Tibial nerve (tissue), 3 donors: ENCODE measurements at regions not wholly inside any gene's neighbourhood (a gene's known extent, or its start where the extent isn't known, plus 50 kb on each side); places are given as distances from the start of the nearest gene placed in this dataset.

Experiments used
- POLR2A ChIP-seq, 2 donors: fragments of 450-650 bp; IDR thresholded peaks; one replicate each; pipeline ENCODE4 v1.6.1; 2017; ENCODE audit warnings: antibody characterized with exemption in 2 of 2, mild to moderate bottlenecking in 2 of 2, moderate library complexity in 2 of 2
- TF ChIP-seq, protein P1 (sequence below), 5 experiments: fragments of 200-600 bp in 3 of 5; fragments of 450-650 bp in 2 of 5; sonication (generic) in 3 of 5; IDR thresholded peaks; one replicate each; pipeline ENCODE4 v1.5.1; 2016 to 2019; ENCODE audit warnings: antibody characterized with exemption in 5 of 5, mild to moderate bottlenecking in 3 of 5, moderate library complexity in 2 of 5

DNA sequence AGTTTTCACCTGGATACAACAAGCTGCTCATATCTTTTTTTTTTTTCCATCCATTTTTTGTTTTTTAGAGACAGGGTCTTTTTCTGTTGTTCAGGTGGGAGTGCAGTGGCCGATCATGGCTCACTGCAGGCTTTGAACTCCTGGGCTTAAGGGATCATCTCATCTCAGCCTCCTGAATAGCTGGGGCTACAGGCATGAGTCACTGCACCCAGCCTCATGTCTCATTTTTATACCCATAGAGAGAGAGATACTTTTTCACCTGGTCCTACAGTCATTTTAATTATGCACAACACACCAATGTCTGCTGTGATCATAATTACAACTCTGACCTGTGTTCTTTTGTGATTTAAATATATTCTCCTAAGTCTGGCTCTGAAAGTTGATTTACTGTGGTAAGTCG lies 84.4 kb downstream of the KIF4B start:
- TF ChIP-seq, protein P1, sequence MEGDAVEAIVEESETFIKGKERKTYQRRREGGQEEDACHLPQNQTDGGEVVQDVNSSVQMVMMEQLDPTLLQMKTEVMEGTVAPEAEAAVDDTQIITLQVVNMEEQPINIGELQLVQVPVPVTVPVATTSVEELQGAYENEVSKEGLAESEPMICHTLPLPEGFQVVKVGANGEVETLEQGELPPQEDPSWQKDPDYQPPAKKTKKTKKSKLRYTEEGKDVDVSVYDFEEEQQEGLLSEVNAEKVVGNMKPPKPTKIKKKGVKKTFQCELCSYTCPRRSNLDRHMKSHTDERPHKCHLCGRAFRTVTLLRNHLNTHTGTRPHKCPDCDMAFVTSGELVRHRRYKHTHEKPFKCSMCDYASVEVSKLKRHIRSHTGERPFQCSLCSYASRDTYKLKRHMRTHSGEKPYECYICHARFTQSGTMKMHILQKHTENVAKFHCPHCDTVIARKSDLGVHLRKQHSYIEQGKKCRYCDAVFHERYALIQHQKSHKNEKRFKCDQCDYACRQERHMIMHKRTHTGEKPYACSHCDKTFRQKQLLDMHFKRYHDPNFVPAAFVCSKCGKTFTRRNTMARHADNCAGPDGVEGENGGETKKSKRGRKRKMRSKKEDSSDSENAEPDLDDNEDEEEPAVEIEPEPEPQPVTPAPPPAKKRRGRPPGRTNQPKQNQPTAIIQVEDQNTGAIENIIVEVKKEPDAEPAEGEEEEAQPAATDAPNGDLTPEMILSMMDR (IDR thresholded peaks at IDR 0.05), result no peak
- TF ChIP-seq POLR2A (IDR thresholded peaks at IDR 0.05), result no peak
